Osteocyte (in vitro differentiated cells): ENCODE measurements at regions not wholly inside any gene's neighbourhood (a gene's known extent, or its start where the extent isn't known, plus 50 kb on each side); places are given as distances from the start of the nearest gene placed in this dataset.

Experiments
- DNase-seq: peaks from one replicate; pipeline ENCODE4 v3.0.0; 2021; ENCODE audit warnings: mixed read lengths; ENCODE audit not compliant: unreplicated experiment; ENCODE audit errors: extremely low spot score
- H3K27ac Mint-ChIP-seq: one replicate; pipeline ENCODE4 v1.8.0; 2021; ENCODE audit warnings: mild to moderate bottlenecking, mixed read lengths; ENCODE audit not compliant: unreplicated experiment
- H3K27me3 Mint-ChIP-seq: one replicate; pipeline ENCODE4 v1.8.0; 2021; ENCODE audit warnings: mixed read lengths; ENCODE audit not compliant: unreplicated experiment
- H3K36me3 Mint-ChIP-seq: one replicate; pipeline ENCODE4 v1.8.0; 2021; ENCODE audit warnings: mixed read lengths; ENCODE audit not compliant: unreplicated experiment
- H3K4me1 Mint-ChIP-seq: one replicate; pipeline ENCODE4 v1.8.0; 2021; ENCODE audit warnings: mixed read lengths; ENCODE audit not compliant: unreplicated experiment
- H3K4me3 Mint-ChIP-seq: one replicate; pipeline ENCODE4 v1.8.0; 2021; ENCODE audit warnings: mild to moderate bottlenecking, moderate library complexity, mixed read lengths; ENCODE audit not compliant: unreplicated experiment
- H3K9me3 Mint-ChIP-seq: one replicate; pipeline ENCODE4 v1.8.0; 2021; ENCODE audit warnings: mixed read lengths; ENCODE audit not compliant: unreplicated experiment
- TF ChIP-seq, protein P1 (sequence below): fragments of 200-600 bp; sonication (generic); IDR thresholded peaks from 2 replicates; pipeline ENCODE4 v1.5.0; 2021; ENCODE audit warnings: antibody characterized with exemption, mild to moderate bottlenecking, moderate library complexity

DNA sequence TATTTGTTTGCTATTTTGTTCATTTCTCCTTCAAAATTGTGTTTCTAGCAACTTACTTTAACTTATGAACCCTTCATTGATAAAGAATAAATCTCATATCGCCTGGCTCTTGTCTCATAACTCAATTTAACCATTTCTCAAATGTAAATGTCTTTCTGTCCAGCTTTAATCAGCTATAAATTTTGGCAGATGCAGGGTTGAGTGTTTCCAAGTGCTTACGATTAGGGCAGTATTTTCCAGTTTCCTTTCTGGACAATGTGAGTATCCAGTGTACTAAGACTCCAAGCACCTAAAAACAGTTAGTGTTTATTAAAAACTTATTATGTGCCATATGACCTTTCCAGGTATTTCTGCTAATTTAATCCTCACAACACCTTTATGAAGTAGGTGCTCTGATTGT, 218.6 kb upstream of the GK2 start:
- H3K27ac Mint-ChIP-seq = no peak overlapping the region
- no peak for DNase-seq

GRCh38 chr4:79626101-79626500, 218.1 kb upstream of the GK2 start:
- TF ChIP-seq, protein P1, sequence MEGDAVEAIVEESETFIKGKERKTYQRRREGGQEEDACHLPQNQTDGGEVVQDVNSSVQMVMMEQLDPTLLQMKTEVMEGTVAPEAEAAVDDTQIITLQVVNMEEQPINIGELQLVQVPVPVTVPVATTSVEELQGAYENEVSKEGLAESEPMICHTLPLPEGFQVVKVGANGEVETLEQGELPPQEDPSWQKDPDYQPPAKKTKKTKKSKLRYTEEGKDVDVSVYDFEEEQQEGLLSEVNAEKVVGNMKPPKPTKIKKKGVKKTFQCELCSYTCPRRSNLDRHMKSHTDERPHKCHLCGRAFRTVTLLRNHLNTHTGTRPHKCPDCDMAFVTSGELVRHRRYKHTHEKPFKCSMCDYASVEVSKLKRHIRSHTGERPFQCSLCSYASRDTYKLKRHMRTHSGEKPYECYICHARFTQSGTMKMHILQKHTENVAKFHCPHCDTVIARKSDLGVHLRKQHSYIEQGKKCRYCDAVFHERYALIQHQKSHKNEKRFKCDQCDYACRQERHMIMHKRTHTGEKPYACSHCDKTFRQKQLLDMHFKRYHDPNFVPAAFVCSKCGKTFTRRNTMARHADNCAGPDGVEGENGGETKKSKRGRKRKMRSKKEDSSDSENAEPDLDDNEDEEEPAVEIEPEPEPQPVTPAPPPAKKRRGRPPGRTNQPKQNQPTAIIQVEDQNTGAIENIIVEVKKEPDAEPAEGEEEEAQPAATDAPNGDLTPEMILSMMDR = no peak

More for the DNA sequence above, 218.6 kb upstream of the GK2 start:
- Mint-ChIP-seq H3K36me3 (no peaks in the 10 kb centered on the region), H3K27me3 (peaks cover 15% of the 10 kb centered on the region), H3K4me1 (no peaks in the 10 kb centered on the region), H3K9me3 (no peaks in the 10 kb centered on the region), H3K4me3 (no peak overlapping the region)
- TF ChIP-seq, protein P1 = no peak

DNA sequence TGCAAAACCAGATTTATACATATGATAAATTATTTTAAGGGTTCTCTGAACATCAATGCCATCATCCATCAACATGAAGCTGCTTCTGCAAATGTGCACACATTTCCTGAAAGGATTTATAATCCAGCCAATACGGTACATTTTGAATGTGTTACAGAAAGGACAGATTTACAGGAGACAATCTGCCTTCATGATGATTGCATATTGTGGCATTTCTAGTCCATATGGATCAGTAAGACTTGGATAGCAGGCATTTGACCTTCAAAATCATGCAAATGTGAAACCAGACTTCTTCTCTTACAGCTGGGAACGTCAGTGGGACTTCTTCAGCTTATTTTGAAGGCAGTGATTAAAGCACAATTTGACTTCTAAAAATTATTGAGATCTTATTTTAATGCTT, 217.3 kb upstream of the GK2 start:
- Mint-ChIP-seq H3K9me3 (no peaks in the 10 kb centered on the region), H3K27me3 (peaks cover 10% of the 10 kb centered on the region), H3K27ac (no peak overlapping the region), H3K4me3 (no peak overlapping the region), H3K36me3 (no peaks in the 10 kb centered on the region), H3K4me1 (no peaks in the 10 kb centered on the region)
- no peak for DNase-seq
- TF ChIP-seq, protein P1 = no peak

More at GRCh38 chr4:79626101-79626500, 218.1 kb upstream of the GK2 start:
- H3K4me3 Mint-ChIP-seq = no peak overlapping the region
- H3K36me3 Mint-ChIP-seq = no peaks in the 10 kb centered on the region
- peaks cover 14% of the 10 kb centered on the region for H3K27me3 Mint-ChIP-seq
- no peak overlapping the region for H3K27ac Mint-ChIP-seq
- H3K9me3 Mint-ChIP-seq = no peaks in the 10 kb centered on the region
- no peaks in the 10 kb centered on the region for H3K4me1 Mint-ChIP-seq
- DNase-seq = no peak

- Mint-ChIP-seq H3K36me3 (no peaks in the 10 kb centered on the region), H3K27ac (no peak overlapping the region), H3K9me3 (no peaks in the 10 kb centered on the region), H3K4me3 (no peak overlapping the region), H3K4me1 (no peaks in the 10 kb centered on the region), H3K27me3 (peaks cover 12% of the 10 kb centered on the region)
- TF ChIP-seq, protein P1 = no peak
- no peak for DNase-seq
Measured at GRCh38 chr4:79623021-79623870, 215.2 kb upstream of the GK2 start.

DNA sequence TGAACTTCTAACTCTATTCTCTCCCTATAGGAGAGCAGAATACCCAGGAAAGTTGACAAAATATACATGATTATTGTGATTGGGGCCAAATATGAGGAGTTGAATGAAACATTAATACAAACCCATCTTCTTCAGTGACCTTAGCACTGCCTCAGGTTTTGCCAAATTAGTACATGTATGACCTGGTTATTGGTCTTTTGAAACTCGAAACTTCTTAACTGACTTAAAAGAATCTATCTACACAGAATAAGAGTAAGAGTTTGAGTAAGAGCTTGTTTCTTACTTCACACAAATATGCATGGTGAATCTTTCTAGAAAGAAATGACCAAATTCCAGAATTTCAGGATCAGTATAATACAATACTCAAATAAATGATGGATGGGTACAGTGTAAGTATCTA, 213.0 kb upstream of the GK2 start:
- H3K27me3 Mint-ChIP-seq = peaks cover 7% of the 10 kb centered on the region
- no peak overlapping the region for H3K4me3 Mint-ChIP-seq
- no peak for DNase-seq
- TF ChIP-seq, protein P1 = no peak
- H3K4me1 Mint-ChIP-seq = no peaks in the 10 kb centered on the region
- H3K36me3 Mint-ChIP-seq = no peaks in the 10 kb centered on the region
- H3K9me3 Mint-ChIP-seq = no peaks in the 10 kb centered on the region
- H3K27ac Mint-ChIP-seq = no peak overlapping the region
